ENCODE measurements at regions not wholly inside any gene's neighbourhood (a gene's known extent, or its start where the extent isn't known, plus 50 kb on each side); places are given as distances from the start of the nearest gene placed in this dataset.

DNA sequence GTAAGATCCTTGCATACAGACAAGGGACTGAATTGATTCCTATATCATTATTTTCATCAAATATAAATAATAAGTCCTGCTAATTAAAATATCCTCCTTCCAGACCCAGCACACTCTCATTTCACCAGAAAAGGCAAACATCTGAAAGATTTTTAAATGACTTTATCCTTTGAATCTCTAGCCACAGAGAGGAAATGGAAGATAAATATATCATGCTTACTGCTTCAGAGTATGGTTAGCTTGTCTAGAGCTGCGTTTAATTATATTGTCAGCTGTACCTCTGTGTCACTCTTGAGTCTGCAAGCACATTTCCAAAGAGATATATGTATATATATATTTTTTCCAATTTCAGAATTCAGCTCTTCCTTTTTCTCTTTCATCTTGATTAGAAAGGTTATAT is 232.7 kb downstream of the TRIB2 start:
- no peak for FAIRE-seq
- H3K27ac ChIP-seq (ENCODE audit: low read depth in 1 of 3, low read length in 2 of 3) = no peak overlapping the region
- no peak for DNase-seq

DNA sequence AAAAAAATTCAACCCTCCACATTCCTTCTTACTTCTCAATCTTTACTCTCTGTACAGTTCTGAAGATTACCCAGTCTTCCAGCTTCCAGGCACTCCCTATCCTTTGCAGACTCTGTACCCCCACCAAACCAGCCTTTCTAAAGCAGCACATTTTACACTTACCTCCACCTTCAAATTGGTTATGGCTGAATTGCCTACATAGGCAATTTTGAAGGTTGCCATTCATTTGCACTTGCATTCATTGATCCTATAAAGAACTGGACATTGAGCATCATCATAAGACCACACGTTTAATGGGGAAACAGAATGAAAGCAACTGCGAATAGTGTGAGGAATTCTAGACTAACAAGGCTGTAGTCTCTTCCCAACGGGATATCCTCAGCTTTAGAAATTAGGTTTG is 233.4 kb downstream of the TRIB2 start:
- WGBS, 3 donors = 87 to 91% (median 91%) methylated on average over 3 of the region's 3 CpGs
- DNase-seq = no peak
- H3K9me3 ChIP-seq (ENCODE audit: control insufficient read depth in 2 of 2, insufficient read depth in 1 of 2, low read depth in 1 of 2, low read length in 1 of 2) = no peaks in the 10 kb centered on the region
- H3K27me3 ChIP-seq (ENCODE audit: control insufficient read depth in 3 of 3, insufficient read depth in 3 of 3, low read length in 3 of 3) = no peaks in the 10 kb centered on the region
- no peaks in the 10 kb centered on the region for H3K4me1 ChIP-seq (ENCODE audit: control insufficient read depth in 3 of 3, insufficient read depth in 2 of 3, low read depth in 1 of 3, low read length in 2 of 3)
- H3K4me3 ChIP-seq (ENCODE audit: low read depth in 1 of 3, low read length in 3 of 3) = no peak overlapping the region
- no peaks in the 10 kb centered on the region for H3K36me3 ChIP-seq (ENCODE audit: control insufficient read depth in 3 of 3, insufficient read depth in 2 of 3, low read depth in 1 of 3, low read length in 3 of 3)
- FAIRE-seq = no peak
- H3K27ac ChIP-seq (ENCODE audit: low read depth in 1 of 3, low read length in 2 of 3) = no peak overlapping the region

More for the DNA sequence above, 232.7 kb downstream of the TRIB2 start:
- Histone ChIP-seq H3K27me3 (ENCODE audit: control insufficient read depth in 3 of 3, insufficient read depth in 3 of 3, low read length in 3 of 3) (no peaks in the 10 kb centered on the region), H3K36me3 (ENCODE audit: control insufficient read depth in 3 of 3, insufficient read depth in 2 of 3, low read depth in 1 of 3, low read length in 3 of 3) (no peaks in the 10 kb centered on the region), H3K4me1 (ENCODE audit: control insufficient read depth in 3 of 3, insufficient read depth in 2 of 3, low read depth in 1 of 3, low read length in 2 of 3) (no peaks in the 10 kb centered on the region), H3K9me3 (ENCODE audit: control insufficient read depth in 2 of 2, insufficient read depth in 1 of 2, low read depth in 1 of 2, low read length in 1 of 2) (no peaks in the 10 kb centered on the region), H3K4me3 (ENCODE audit: low read depth in 1 of 3, low read length in 3 of 3) (no peak overlapping the region)
- WGBS, 3 donors = 56 to 61% (median 61%) methylated on average over 1 of the region's 1 CpG

GRCh38 chr2:12950957-12951656 is 234.4 kb downstream of the TRIB2 start:
- FAIRE-seq = no peak
- H3K27me3 ChIP-seq (ENCODE audit: control insufficient read depth in 3 of 3, insufficient read depth in 3 of 3, low read length in 3 of 3) = no peaks in the 10 kb centered on the region
- H3K36me3 ChIP-seq (ENCODE audit: control insufficient read depth in 3 of 3, insufficient read depth in 2 of 3, low read depth in 1 of 3, low read length in 3 of 3) = no peaks in the 10 kb centered on the region
- H3K9me3 ChIP-seq (ENCODE audit: control insufficient read depth in 2 of 2, insufficient read depth in 1 of 2, low read depth in 1 of 2, low read length in 1 of 2) = no peaks in the 10 kb centered on the region
- 55 to 74% (median 69%) methylated on average over 8 of the region's 8 CpGs for WGBS, 3 donors
- no peak overlapping the region for H3K4me3 ChIP-seq (ENCODE audit: low read depth in 1 of 3, low read length in 3 of 3)
- H3K4me1 ChIP-seq (ENCODE audit: control insufficient read depth in 3 of 3, insufficient read depth in 2 of 3, low read depth in 1 of 3, low read length in 2 of 3) = no peaks in the 10 kb centered on the region
- H3K27ac ChIP-seq (ENCODE audit: low read depth in 1 of 3, low read length in 2 of 3) = no peak overlapping the region
- no peak for DNase-seq

- Histone ChIP-seq H3K36me3 (ENCODE audit: control insufficient read depth in 3 of 3, insufficient read depth in 2 of 3, low read depth in 1 of 3, low read length in 3 of 3) (no peaks in the 10 kb centered on the region), H3K4me1 (ENCODE audit: control insufficient read depth in 3 of 3, insufficient read depth in 2 of 3, low read depth in 1 of 3, low read length in 2 of 3) (no peaks in the 10 kb centered on the region), H3K27me3 (ENCODE audit: control insufficient read depth in 3 of 3, insufficient read depth in 3 of 3, low read length in 3 of 3) (no peaks in the 10 kb centered on the region), H3K27ac (ENCODE audit: low read depth in 1 of 3, low read length in 2 of 3) (no peak overlapping the region), H3K4me3 (ENCODE audit: low read depth in 1 of 3, low read length in 3 of 3) (no peak overlapping the region), H3K9me3 (ENCODE audit: control insufficient read depth in 2 of 2, insufficient read depth in 1 of 2, low read depth in 1 of 2, low read length in 1 of 2) (no peaks in the 10 kb centered on the region)
- DNase-seq (no peak), FAIRE-seq (no peak)
- WGBS, 3 donors = 47 to 62% (median 49%) methylated on average over 2 of the region's 2 CpGs
Measured at GRCh38 chr2:12951657-12951973, 234.9 kb downstream of the TRIB2 start.

DNA sequence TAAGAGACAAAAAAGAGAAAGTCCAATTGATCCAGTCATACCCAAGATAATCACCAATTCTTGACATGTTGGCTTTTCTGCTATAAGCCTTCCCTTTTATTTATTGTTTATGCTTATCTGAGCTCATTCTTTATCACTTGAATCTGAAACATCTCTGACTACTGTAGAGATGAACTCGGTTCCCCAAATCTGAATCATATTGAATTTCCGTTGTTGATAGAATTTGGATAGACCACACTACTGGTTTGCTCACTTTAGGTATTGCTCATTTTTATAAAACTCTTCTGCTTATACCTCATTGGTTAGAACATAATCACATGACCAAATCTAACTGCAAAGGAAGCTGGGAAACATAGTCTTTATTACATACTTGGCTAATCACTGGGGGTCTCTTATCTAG is 236.9 kb downstream of the TRIB2 start:
- Histone ChIP-seq H3K4me1 (ENCODE audit: control insufficient read depth in 3 of 3, insufficient read depth in 2 of 3, low read depth in 1 of 3, low read length in 2 of 3) (no peaks in the 10 kb centered on the region), H3K9me3 (ENCODE audit: control insufficient read depth in 2 of 2, insufficient read depth in 1 of 2, low read depth in 1 of 2, low read length in 1 of 2) (no peaks in the 10 kb centered on the region), H3K27me3 (ENCODE audit: control insufficient read depth in 3 of 3, insufficient read depth in 3 of 3, low read length in 3 of 3) (no peaks in the 10 kb centered on the region), H3K27ac (ENCODE audit: low read depth in 1 of 3, low read length in 2 of 3) (no peak overlapping the region), H3K4me3 (ENCODE audit: low read depth in 1 of 3, low read length in 3 of 3) (no peak overlapping the region), H3K36me3 (ENCODE audit: control insufficient read depth in 3 of 3, insufficient read depth in 2 of 3, low read depth in 1 of 3, low read length in 3 of 3) (no peaks in the 10 kb centered on the region)
- no peak for DNase-seq
- WGBS, 3 donors = 77 to 92% (median 88%) methylated on average over 2 of the region's 2 CpGs
- FAIRE-seq = no peak

- H3K4me3 ChIP-seq (ENCODE audit: low read depth in 1 of 3, low read length in 3 of 3) = no peak overlapping the region
- DNase-seq = no peak
- H3K27me3 ChIP-seq (ENCODE audit: control insufficient read depth in 3 of 3, insufficient read depth in 3 of 3, low read length in 3 of 3) = no peaks in the 10 kb centered on the region
- no peaks in the 10 kb centered on the region for H3K4me1 ChIP-seq (ENCODE audit: control insufficient read depth in 3 of 3, insufficient read depth in 2 of 3, low read depth in 1 of 3, low read length in 2 of 3)
- FAIRE-seq = no peak
- no peaks in the 10 kb centered on the region for H3K9me3 ChIP-seq (ENCODE audit: control insufficient read depth in 2 of 2, insufficient read depth in 1 of 2, low read depth in 1 of 2, low read length in 1 of 2)
- no peaks in the 10 kb centered on the region for H3K36me3 ChIP-seq (ENCODE audit: control insufficient read depth in 3 of 3, insufficient read depth in 2 of 3, low read depth in 1 of 3, low read length in 3 of 3)
- WGBS, 3 donors = 57 to 67% (median 66%) methylated on average over 3 of the region's 3 CpGs
- no peak overlapping the region for H3K27ac ChIP-seq (ENCODE audit: low read depth in 1 of 3, low read length in 2 of 3)
Measured at GRCh38 chr2:12955864-12956263, 239.1 kb downstream of the TRIB2 start.

DNA sequence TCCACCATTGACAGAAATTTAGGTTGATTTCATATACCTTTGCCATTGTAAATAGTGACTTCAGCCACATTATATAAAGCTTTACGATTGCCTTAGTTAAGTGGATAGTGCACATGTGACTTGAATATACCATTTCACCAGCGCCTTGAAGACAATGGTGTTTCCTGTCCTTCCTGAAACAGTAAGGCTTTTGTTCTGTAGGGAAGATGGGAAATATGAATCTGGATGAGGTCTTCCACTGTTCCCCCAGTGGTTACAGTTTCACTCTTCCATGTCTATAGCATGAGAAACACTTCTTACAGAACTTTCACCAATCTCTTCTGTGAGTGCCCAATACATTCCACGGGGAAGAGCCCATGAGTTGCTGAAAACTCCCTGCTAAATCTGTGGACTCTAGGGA is 240.5 kb downstream of the TRIB2 start:
- Histone ChIP-seq H3K9me3 (ENCODE audit: control insufficient read depth in 2 of 2, insufficient read depth in 1 of 2, low read depth in 1 of 2, low read length in 1 of 2) (no peaks in the 10 kb centered on the region), H3K4me3 (ENCODE audit: low read depth in 1 of 3, low read length in 3 of 3) (no peak overlapping the region), H3K27me3 (ENCODE audit: control insufficient read depth in 3 of 3, insufficient read depth in 3 of 3, low read length in 3 of 3) (no peaks in the 10 kb centered on the region), H3K4me1 (ENCODE audit: control insufficient read depth in 3 of 3, insufficient read depth in 2 of 3, low read depth in 1 of 3, low read length in 2 of 3) (no peaks in the 10 kb centered on the region), H3K27ac (ENCODE audit: low read depth in 1 of 3, low read length in 2 of 3) (no peak overlapping the region), H3K36me3 (ENCODE audit: control insufficient read depth in 3 of 3, insufficient read depth in 2 of 3, low read depth in 1 of 3, low read length in 3 of 3) (no peaks in the 10 kb centered on the region)
- WGBS, 3 donors = 85 to 92% (median 87%) methylated on average over 3 of the region's 3 CpGs
- no peak for DNase-seq
- no peak for FAIRE-seq

GRCh38 chr2:12959935-12960334 is 243.2 kb downstream of the TRIB2 start:
- no peaks in the 10 kb centered on the region for H3K36me3 ChIP-seq (ENCODE audit: control insufficient read depth in 3 of 3, insufficient read depth in 2 of 3, low read depth in 1 of 3, low read length in 3 of 3)
- H3K27me3 ChIP-seq (ENCODE audit: control insufficient read depth in 3 of 3, insufficient read depth in 3 of 3, low read length in 3 of 3) = no peaks in the 10 kb centered on the region
- WGBS, 3 donors = 47 to 70% (median 57%) methylated on average over 2 of the region's 2 CpGs
- peaks cover 0 to under 1% (median 0%) of the 10 kb centered on the region in 3 donors for H3K4me1 ChIP-seq (ENCODE audit: control insufficient read depth in 3 of 3, insufficient read depth in 2 of 3, low read depth in 1 of 3, low read length in 2 of 3)
- H3K27ac ChIP-seq (ENCODE audit: low read depth in 1 of 3, low read length in 2 of 3) = no peak overlapping the region
- no peaks in the 10 kb centered on the region for H3K9me3 ChIP-seq (ENCODE audit: control insufficient read depth in 2 of 2, insufficient read depth in 1 of 2, low read depth in 1 of 2, low read length in 1 of 2)
- H3K4me3 ChIP-seq (ENCODE audit: low read depth in 1 of 3, low read length in 3 of 3) = no peak overlapping the region
- DNase-seq = no peak
- peak; percentile 10 for FAIRE-seq

DNA sequence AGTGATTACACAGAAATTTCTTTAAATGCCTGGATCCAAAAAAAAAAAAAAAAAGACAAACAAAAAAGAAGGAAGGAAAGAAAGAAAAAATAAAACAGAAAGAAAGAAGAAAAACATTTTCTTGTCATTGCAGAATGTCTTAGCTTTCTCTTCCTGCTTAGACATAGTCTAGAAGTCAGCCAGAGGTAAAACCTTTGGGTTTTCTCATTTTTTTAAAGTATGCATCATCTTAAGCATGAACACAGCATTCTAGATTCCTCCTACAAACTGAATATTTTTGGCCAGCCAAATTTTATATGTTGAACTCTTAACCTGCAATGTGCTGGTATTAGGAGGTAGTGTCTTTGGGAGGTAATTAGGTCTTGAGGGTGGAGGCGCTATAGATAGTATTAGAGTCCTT is 243.9 kb downstream of the TRIB2 start:
- DNase-seq (no peak), FAIRE-seq (no peak)
- Histone ChIP-seq H3K27ac (ENCODE audit: low read depth in 1 of 3, low read length in 2 of 3) (no peak overlapping the region), H3K4me1 (ENCODE audit: control insufficient read depth in 3 of 3, insufficient read depth in 2 of 3, low read depth in 1 of 3, low read length in 2 of 3) (peaks cover 0 to 3% (median 0%) of the 10 kb centered on the region in 3 donors), H3K4me3 (ENCODE audit: low read depth in 1 of 3, low read length in 3 of 3) (no peak overlapping the region), H3K36me3 (ENCODE audit: control insufficient read depth in 3 of 3, insufficient read depth in 2 of 3, low read depth in 1 of 3, low read length in 3 of 3) (no peaks in the 10 kb centered on the region), H3K9me3 (ENCODE audit: control insufficient read depth in 2 of 2, insufficient read depth in 1 of 2, low read depth in 1 of 2, low read length in 1 of 2) (no peaks in the 10 kb centered on the region), H3K27me3 (ENCODE audit: control insufficient read depth in 3 of 3, insufficient read depth in 3 of 3, low read length in 3 of 3) (no peaks in the 10 kb centered on the region)
- WGBS, 3 donors = 82 to 97% (median 96%) methylated on average over 1 of the region's 1 CpG
